Suprapubic skin (tissue), 3 donors: ENCODE measurements at regions not wholly inside any gene's neighbourhood (a gene's known extent, or its start where the extent isn't known, plus 50 kb on each side); places are given as distances from the start of the nearest gene placed in this dataset.

Experiments
- CTCF ChIP-seq, 2 donors: fragments of 200-600 bp in 1 of 2; fragments of 450-650 bp in 1 of 2; sonication (generic) in 1 of 2; IDR thresholded peaks; one replicate each; pipeline ENCODE4 v1.5.1; 2016 to 2019; ENCODE audit warnings: antibody characterized with exemption in 2 of 2, mild to moderate bottlenecking in 1 of 2, moderate library complexity in 1 of 2
- POLR2A ChIP-seq, 2 donors: fragments of 450-650 bp; IDR thresholded peaks; one replicate each; pipeline ENCODE4 v1.6.1; 2017; ENCODE audit warnings: antibody characterized with exemption in 2 of 2, mild to moderate bottlenecking in 2 of 2, moderate library complexity in 2 of 2

DNA sequence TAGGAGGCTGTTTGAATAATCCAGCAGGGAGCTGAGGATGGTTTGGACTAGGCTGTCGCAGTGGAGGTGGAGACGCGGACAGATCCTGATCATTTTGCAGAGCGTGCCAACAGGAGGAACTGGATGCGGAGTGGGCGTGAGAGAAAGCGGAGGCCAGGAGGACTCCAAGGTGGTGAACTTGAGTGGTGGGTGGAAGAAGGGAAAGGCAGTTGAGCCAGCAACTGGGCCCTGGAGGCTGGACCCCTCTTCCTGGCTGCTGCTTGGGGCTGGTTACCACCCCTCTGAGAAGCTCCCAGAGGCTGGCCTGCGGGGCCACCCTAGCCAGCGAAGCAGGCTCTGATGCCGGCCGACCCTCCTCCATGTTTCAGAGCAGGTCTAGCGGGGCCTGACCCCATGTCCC, 56.8 kb upstream of the KCNA1 start:
- no peak for TF ChIP-seq CTCF (IDR thresholded peaks at IDR 0.05)
- TF ChIP-seq POLR2A (IDR thresholded peaks at IDR 0.05) = no peak
